ENCODE measurements at regions not wholly inside any gene's neighbourhood (a gene's known extent, or its start where the extent isn't known, plus 50 kb on each side); places are given as distances from the start of the nearest gene placed in this dataset.

DNA sequence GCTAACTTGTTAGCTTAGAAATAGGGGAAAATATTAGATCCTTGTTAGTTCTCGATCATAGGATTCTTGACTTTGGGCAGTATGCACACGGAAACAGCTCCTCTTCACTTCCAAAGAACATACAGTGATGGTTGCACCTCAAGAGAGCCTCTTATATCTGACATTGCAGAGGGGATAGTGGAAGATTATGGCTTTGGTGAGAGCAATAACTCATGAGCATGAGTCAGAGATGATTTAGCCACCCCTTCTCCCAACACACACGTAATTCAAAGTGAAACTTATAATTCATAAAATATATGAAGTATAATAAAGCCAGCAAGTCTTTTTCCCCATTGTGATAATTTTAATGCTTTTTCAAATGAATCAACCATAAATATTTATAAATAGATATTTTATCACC is 683.7 kb downstream of the POM121L12 start:
- no peak for DNase-seq

GRCh38 chr7:53740971-53741370 is 705.5 kb downstream of the POM121L12 start:
- no peak for DNase-seq

- peak; percentile 6 for DNase-seq
Measured at GRCh38 chr7:53743697-53744402, 708.4 kb downstream of the POM121L12 start.

- DNase-seq, result peak; percentile 4
Measured at GRCh38 chr7:53744403-53744760, 708.9 kb downstream of the POM121L12 start.

DNA sequence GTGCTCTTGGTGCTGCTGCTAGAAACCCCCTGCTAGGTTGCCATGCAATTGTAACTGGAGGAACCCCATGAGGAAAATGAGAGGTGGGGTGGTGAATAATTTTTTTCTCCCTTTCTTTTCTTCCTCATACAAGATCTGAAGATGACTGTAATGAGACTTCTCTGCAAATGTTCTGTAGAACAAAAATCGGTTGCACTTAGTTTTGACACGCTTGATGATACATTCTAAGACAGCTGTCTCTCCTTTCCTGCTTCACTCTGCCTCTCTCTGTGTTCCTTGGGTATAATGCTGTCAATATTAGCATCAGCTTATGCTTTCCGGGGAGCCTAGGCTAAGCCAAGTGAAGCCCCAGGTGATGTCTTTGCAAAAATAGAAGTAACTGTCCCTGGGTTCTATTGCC is 721.5 kb downstream of the POM121L12 start:
- no peak for DNase-seq

DNA sequence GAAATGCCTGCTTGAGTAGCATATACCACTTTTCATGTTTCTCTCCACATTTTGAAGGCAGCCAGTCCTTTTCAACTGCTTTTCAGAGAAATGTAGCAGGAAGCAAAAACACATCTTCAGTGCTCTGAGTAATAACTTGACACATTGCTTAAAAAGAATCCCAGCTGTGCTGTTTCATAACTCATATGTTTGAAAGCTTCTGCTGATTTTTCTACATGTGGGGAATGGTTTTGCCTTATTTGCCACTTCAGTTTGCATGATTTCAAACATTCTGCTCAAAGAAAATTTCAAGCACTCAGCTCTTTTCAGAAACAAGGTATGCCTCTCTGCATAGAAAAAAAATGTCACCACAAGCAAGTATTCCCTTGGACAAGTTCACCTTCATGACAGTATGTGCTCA is 732.8 kb downstream of the POM121L12 start:
- DNase-seq, result no peak

GRCh38 chr7:53771701-53772100 is 736.3 kb downstream of the POM121L12 start:
- no peak for DNase-seq

GRCh38 chr7:53776323-53776722 is 740.9 kb downstream of the POM121L12 start:
- DNase-seq, result peak; percentile 4

- no peak for DNase-seq
Measured at GRCh38 chr7:53789741-53790140, 752.4 kb upstream of the VSTM2A start.

GRCh38 chr7:53794816-53795215 is 747.4 kb upstream of the VSTM2A start:
- DNase-seq, result no peak

GRCh38 chr7:53800746-53801145 is 741.4 kb upstream of the VSTM2A start:
- no peak for DNase-seq

DNA sequence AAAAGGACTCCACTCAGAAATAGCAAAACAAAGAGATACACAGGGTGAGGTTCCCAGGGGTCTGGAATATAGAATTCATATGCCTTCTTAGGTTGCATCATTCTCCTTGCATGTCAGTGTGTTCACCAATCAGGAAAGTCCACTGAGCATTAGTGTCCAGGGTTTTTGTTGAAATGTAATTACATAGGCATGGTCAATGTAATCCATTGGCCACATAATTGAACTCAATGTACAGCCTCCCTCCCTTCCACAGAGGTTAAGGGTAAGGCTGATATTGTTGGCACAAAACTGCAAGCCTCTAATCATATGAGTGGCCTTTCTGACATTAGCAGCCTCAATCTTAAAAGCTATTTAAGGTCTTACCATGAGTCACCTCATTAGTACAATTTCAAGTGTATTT is 736.1 kb upstream of the VSTM2A start:
- DNase-seq, result no peak

DNA sequence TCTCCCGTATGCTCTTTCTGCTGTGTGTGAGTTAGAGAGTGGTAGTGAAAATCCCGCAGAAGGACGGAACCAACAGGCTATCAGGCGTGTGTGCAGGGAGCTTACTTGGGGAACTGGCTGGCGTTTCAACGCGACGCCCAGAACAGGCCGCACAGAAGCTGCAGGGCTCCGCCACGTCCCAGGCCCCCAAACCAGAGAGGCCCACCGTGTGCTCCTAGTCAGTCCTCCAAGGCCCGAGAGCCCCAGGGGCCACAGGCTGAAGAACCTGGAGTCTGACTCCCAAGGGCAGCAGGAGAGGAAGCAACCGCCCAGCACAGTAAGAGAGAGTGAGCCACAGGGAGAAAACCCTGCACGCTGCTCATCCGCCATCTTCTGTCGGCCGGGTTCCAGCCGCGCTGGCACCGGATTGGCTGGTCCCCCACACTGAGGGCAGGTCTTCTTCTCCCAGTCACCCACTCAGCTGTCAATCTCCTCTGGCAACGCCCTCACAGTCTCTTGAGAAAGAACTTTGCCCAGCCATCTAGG is 730.6 kb upstream of the VSTM2A start:
- no peak for DNase-seq

- no peak for DNase-seq
Measured at GRCh38 chr7:53812135-53812534, 730.0 kb upstream of the VSTM2A start.

DNA sequence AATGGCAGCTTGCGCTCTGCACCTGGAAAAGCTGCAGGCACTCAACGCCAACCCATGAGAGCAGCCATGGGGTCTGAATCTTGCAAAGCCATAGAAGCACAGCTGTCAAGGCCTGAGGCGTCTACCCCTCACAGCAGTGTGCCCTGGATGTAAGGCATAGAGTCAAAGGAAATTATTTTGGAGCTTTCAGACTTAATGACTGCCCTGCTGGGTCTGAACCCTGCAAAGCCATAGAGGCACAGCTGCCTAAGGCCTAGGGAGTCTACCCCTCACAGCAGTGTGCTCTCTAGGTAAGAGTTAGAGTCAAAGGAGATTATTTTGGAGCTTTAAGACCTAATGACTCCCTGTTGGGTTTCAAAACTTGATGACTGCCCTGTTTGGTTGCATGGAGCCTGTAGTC is 706.9 kb upstream of the VSTM2A start:
- DNase-seq, result peak; percentile 90

- DNase-seq, result no peak
Measured at GRCh38 chr7:53877688-53878087, 664.5 kb upstream of the VSTM2A start.

DNA sequence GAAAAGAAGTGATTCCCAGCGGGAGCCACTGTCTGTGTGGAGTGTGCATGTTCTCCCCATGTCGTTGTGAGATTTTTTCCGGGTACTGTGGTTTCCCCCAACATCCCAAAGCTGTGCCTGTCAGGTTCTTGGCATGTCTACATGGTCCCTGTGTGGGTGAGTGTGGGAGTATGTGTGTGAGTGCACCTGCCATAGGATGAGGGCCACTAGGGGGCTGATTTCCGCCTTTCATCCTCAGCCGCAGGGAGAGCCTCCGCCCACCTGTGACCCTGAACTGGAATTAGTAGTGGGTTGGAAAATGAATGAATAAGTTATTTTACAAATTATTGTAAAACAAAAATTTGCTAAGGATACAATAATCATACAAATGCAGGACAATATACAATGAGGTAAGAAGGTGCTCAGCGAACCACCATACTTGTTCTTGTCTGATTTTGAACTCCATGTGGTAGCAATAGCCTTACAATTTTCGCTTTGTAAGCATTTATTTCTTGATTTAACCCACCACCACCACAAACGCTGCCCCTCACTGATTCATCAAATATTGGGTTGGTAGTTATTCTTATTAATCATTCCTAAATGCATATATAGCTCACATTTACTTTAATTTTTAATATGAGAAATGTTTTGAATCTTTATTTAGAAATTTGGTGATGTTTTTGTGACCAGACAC is 641.2 kb upstream of the VSTM2A start:
- no peak for DNase-seq

GRCh38 chr7:53904355-53904754 is 637.8 kb upstream of the VSTM2A start:
- DNase-seq, result no peak

- no peak for DNase-seq
Measured at GRCh38 chr7:53917637-53918036, 624.5 kb upstream of the VSTM2A start.

- peak; percentile 16 for DNase-seq
Measured at GRCh38 chr7:53920011-53920410, 622.2 kb upstream of the VSTM2A start.

DNA sequence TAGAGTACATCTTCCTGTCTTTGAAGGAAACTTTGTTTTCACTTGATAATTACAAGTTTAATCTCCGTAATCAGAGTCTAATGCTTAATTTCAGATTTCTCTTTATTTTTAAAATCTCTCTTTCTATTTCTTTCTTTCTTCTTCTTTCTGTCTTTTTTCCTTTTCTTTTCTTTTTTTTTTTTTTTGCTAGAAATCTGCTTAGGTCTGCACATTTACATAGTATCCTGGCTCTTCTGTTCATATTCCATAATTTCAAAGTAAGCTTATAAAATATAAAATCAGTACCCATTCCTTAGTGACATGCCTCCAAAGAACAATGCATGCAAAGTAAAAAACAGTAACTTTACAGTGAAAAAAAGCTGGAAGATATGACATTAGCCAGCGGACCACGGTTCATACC is 601.7 kb upstream of the VSTM2A start:
- DNase-seq, result no peak

- DNase-seq, result peak; percentile 74
Measured at GRCh38 chr7:53947732-53948131, 594.4 kb upstream of the VSTM2A start.

- DNase-seq, result no peak
Measured at GRCh38 chr7:53965716-53966115, 576.5 kb upstream of the VSTM2A start.

DNA sequence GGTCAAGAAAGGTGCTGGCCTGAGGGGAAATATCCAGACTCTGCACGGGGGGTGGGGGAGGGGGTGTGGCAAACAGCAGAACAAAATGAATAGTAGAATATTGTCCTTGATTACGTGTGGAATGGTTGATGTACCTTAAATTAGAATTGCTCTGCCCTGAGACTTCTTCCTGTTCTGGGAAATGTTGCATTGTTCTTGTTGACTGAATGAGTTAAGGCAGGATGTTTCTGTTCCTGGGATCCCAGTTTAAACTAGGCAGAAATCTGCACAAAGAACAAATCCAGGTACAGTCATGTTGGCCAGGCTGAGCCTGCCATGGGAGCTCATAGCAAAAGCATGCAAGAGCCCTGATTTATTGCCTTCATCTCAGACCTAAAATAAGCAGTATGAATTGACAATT is 558.7 kb upstream of the VSTM2A start:
- DNase-seq, result no peak

DNA sequence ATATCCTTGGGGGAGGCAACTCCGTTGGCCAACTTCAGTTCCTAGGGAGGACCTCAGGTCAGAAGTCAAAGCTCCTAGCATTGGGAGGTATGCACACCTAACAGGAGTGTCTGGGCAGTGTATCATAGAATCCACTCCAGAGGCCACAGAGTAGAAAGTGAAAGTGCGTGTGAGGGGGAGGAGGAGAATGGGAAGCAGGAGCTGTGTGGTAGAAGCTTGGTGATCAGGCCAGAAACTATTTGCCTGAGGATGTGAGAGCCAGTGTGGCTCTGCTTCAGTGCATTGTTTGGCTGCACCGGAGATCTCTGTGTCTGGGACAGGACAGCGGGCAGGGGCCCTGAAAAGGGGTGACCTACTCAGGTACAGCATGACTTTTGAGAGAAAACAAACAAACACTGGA is 557.4 kb upstream of the VSTM2A start:
- DNase-seq, result no peak

Data from NCI-H69 (cell line).